HG03521 (cell line): ENCODE measurements at regions not wholly inside any gene's neighbourhood (a gene's known extent, or its start where the extent isn't known, plus 50 kb on each side); places are given as distances from the start of the nearest gene placed in this dataset.

ENCODE experiments used
- ATAC-seq: cut with Tn5 transposase; IDR thresholded peaks from one replicate; pipeline ENCODE4 v1.9.1; 2021; ENCODE audit warnings: mild to moderate bottlenecking, moderate library complexity; ENCODE audit not compliant: unreplicated experiment

DNA sequence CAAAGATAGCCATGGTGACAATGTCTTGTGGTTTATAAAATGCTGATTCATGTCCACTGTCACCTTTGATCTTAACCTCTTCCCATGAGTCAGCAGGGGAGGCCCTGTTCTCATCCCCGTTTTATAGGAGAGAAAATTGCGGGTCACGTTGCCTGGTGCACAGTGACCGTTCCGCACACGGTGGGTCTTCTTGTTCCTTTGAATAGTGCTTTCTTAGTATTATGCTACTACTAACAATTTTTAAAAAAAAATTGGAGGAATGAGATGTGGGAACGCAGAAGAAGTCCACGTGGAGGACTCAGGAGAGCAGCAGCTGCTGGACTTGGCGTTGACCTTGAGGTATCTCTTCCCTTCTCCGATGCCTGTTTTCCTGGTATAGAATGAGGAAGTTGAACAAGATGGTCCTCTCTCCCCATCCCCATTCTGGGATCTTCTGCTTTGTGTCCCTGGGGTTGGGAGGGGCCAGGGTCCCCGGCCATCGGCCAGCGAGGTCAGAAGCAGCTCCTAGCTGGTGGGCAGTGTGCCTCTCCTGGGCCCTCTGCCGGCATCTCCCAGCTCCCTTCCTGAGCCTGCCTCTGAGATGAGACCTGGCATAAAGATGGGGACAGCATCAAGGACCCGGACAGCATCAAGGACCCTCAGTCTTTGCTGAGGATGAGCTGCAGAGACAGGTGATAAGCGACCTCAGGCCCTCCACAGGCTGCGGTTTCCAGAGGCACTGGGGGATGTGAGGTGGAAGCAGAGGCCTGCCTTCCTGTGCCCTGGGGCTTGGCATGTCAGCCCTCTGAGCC, 143.9 kb downstream of the C9orf50 start:
- no peak for ATAC-seq

DNA sequence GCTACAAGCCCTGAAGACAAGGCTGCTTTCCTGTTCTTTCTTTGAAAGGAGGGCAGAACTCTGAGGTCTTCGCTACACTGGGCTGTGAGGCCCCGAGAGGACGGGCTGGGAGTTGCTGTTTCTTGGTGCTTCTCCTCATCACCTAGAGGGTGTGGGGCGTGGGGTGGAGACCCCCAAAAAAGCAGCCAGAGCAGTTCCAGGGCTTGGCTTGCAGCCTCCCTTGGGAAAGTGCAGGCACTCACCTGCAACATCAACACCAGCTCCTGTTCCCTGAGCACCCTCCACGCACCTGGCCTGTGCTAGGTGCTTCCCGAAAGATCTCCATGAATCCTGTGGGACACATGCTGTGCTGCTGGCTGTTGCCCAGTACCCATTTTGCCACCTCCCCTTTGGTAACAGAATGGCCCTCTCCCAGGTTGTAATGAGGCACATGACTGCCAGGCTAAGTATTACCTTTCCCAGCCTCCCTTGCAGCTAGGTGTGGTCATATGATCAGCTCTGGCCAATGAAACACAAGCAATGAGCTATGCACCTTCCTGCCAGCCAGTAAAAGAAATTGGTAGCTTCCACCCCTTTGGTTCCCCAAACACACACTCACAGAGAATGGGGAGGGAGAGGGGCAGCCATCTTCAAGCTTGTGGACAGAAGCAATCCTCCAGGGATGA, 146.0 kb downstream of the C9orf50 start:
- ATAC-seq = no peak

DNA sequence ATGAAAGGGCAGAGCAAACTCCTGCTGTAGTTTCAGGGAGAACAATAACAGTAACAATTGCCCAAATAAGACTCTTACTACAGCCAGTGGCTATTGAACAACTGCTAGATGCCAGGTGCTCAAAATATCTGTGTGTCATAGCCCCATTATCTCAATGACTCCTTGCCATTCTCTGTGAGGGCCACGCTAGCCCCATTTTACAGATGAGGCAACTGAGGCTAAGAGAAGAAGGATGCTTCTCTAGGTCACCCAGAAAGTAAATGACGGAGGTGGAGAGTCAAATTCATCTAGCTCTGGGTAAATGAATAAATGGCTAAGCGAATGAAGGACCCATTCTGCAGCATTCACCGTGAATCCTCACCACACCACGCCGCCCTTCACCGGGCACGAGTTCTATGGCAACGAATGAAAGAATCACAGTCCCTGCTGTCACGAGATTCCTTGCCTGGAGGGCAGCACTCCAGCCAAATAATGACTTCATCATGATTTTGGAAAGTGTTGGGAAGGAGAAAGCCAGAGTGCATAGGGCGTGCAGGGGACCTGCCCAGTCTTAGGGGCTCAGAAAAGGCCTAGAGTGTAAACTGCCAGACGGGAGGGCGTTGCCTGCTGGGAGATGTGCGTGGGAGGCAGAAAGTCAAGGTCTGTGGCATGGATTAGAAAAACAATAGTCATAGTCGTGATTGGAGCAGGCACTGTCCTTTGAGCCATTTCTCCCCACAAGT, 147.2 kb downstream of the C9orf50 start:
- ATAC-seq = no peak

GRCh38 chr9:129472651-129473102, 148.2 kb downstream of the C9orf50 start:
- no peak for ATAC-seq

DNA sequence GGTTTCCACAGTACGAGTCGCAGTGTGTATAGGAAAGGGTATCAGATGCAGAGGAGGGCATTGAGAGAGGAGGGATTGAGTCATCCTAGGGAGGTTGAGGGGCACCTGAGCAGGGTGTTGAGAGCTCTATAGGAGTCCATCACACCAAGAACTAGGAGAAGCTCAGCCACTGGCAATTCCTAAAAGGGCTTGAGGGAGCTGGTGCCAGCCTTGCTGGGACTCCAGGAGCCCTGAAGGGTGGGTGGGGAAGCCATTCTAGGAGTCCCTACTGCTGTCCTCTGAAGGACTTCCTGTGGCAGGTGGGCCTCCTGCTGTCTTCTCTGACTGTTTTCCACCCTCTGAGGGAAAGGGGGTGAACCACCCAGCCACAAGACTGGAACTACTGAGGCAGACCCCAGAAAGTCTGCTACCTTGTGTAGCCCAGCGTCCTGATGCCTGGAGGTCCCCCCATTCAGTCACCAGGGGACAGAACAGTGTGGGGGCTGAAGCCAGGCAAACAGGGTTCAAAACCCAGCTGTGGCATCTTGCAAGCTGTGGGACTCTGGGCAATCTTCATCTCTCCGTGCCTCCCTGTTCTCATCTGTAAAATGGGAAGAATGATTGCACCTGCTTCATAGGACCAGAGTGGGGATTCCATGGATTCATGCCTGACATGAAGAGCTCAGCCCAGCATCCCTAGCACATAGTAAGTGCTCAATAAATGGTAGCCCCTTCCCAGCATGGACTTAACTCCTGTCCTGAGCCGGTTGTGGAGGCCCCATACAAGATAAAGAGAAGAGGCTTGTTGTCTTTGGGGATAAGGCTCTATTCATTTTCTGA, 149.5 kb downstream of the C9orf50 start:
- ATAC-seq = no peak

- no peak for ATAC-seq
These were observed 150.9 kb downstream of the C9orf50 start for GRCh38 chr9:129469988-129470316.

DNA sequence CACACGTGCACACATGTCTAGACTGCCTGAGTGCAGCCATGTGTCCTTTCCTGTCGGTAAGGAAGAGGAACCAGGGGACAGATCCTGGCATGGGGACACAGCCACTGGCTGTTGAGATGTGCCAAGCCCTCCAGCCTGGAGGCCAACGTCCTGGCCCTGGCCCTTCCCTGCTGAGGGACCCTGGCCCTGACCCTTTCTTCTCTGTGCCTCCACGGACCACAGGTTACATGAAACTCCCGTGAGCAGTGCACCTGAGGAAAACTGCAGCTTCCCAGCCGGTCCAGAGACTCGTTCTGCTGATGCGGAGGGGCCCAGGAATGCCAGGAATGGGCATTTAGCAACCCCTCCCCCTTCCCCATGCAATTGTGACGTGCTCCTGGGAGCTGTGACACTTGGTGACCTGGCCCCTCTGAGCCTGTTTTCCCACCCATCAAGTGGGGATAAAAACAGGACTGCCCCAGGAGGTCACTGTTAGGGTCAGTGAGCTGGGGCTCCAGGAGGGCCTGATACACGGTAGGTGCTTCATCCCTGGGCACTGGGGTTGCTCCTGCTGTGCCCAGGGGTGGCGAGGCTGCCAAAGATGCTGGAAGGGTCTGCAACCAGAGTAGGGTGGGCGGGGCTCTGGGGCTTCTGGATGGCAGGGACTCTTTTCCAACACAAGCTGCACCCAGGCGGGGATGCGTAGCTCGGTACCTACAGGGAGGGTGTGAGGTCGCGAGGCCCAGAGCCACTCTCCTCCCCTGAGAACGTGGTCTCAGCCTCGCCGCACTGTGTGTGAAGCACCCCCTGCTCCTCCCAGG, 151.5 kb downstream of the C9orf50 start:
- no peak for ATAC-seq

DNA sequence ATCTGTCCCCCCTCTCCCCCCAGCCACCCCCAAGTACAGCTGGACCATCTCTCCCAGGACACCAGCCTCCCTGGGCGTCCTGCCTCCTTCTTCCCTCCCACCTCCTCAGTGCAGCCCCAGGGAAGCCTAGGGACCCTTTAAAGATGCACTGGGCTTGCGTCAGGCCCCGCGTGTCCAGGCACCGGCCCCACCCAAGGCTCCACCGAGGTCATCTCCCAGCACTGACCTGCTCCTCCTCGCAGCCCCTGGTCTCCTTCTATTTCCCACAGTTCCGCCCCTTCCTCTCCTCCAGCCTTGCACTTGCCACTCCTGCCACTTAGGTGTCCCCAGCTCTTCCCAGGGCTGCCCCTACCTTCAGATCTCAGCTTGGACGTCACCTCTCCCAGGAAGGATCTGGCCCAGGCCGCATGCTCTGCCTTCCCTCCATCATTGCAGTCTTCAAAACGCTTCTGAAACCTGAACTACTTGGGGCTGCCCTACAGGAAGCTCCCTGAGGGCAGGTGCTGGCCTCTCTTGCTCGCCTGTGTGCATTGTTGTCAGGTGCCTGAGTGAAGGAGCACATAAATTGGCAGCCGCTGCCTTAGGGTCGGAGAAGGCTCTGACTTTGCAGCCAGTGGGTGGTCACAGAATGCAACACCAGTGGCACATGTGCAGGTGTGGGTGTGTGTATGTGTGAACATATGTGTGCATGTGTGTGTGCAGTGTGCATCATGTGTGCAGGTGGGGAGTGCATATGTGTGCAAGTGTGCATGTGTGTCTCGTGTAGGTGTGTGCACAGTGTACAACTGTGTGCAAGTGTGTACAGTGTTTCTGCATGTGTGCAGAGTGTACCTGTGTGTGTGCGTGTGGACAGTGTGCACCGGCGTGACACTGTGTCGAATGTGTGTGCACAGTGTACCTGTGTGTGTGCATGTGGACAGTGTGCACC, 152.9 kb downstream of the C9orf50 start:
- no peak for ATAC-seq

- ATAC-seq = no peak
These were observed 153.8 kb downstream of the C9orf50 start for GRCh38 chr9:129467004-129467588.

GRCh38 chr9:129465834-129466535, 154.9 kb downstream of the C9orf50 start:
- ATAC-seq = no peak

DNA sequence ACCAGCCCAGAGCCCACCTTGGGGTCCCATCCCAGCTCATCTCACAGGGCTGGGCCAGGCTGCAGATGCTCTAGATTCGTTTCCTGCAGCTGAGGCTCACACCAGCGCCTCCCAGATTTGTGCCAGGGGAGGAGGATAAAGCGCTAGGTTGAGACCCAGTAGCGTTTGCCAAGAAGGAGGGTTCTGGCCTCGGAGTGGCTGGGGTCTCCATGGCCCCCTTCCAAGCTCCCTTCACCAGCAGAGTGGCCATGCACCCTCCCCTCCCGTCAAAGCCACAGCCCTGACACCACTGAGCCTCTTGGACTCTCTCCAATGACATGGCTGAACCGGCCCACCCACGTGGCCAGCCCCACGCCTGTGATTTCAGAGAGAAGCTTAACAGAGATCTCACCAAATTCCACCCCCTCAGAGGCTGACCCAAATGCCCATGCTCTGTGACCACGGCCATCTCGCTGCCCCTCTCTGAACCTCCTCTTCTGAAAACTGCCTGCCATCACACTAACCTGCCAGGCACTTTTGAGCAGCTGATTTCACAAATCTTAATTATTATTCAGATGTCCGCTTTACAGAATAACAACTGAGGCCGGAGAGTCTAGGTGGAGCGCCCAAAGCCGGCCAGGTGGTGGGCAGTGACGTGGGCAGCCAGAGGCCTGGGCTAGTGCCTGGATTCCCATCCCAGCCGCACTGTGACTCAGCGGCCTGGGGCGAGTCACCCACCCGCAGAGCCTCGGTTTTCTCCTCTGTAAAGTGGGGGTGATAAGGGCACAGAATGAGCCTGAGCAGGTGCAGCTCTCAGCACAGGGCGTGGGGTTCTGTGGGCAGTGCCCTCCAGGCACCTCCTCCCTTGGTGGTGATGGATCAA, 155.7 kb downstream of the C9orf50 start:
- ATAC-seq = no peak

GRCh38 chr9:129463994-129464393, 156.9 kb downstream of the C9orf50 start:
- ATAC-seq = no peak

GRCh38 chr9:129463477-129463876, 157.4 kb downstream of the C9orf50 start:
- no peak for ATAC-seq

GRCh38 chr9:129462360-129462759, 158.5 kb downstream of the C9orf50 start:
- ATAC-seq = no peak

GRCh38 chr9:129460323-129461261, 160.3 kb downstream of the C9orf50 start:
- ATAC-seq = no peak
